ENCODE measurements at regions not wholly inside any gene's neighbourhood (a gene's known extent, or its start where the extent isn't known, plus 50 kb on each side); places are given as distances from the start of the nearest gene placed in this dataset.

GRCh38 chr3:127065138-127065427, 82.2 kb downstream of the PLXNA1 start:
- Histone ChIP-seq H3K4me1 (ENCODE audit: insufficient read depth, low read length) (no peaks in the 10 kb centered on the region), H3K79me2 (ENCODE audit: insufficient read depth, low read length) (no peaks in the 10 kb centered on the region), H2BK120ac (ENCODE audit: low read depth, low read length, poor library complexity, severe bottlenecking) (no peak overlapping the region), H3K9ac (ENCODE audit: extremely low read depth, insufficient read length, low read length) (no peak overlapping the region), H2BK20ac (ENCODE audit: low read depth, low read length, poor library complexity, severe bottlenecking) (no peak overlapping the region), H3K4ac (ENCODE audit: low read depth, low read length) (no peak overlapping the region), H4K5ac (ENCODE audit: insufficient read length, low read depth, low read length) (no peak overlapping the region), H3K14ac (ENCODE audit: insufficient read depth, low read length) (no peak overlapping the region), H3K79me1 (ENCODE audit: insufficient read depth, low read depth, low read length, poor library complexity, severe bottlenecking) (no peaks in the 10 kb centered on the region), H3K23me2 (ENCODE audit: insufficient read length, low read depth, low read length, poor library complexity, severe bottlenecking) (no peaks in the 10 kb centered on the region), H3K27me3 (ENCODE audit: insufficient read depth, low read length) (no peaks in the 10 kb centered on the region), H3K4me2 (ENCODE audit: insufficient read depth, insufficient read length, low read length) (no peak overlapping the region), H3K23ac (ENCODE audit: insufficient read length, low read depth, low read length) (no peak overlapping the region), H3T11ph (ENCODE audit: low read length) (no peak overlapping the region), H3K56ac (ENCODE audit: insufficient read length, low read depth, low read length) (no peak overlapping the region), H2BK15ac (ENCODE audit: low read depth, low read length) (no peak overlapping the region), H4K91ac (ENCODE audit: insufficient read length, low read depth, low read length) (no peak overlapping the region), H2BK5ac (ENCODE audit: insufficient read length, low read length) (no peak overlapping the region), H3K9me3 (ENCODE audit: control insufficient read depth, low read depth, low read length) (no peaks in the 10 kb centered on the region), H4K8ac (replicated peaks; ENCODE audit: insufficient read length, low read depth, low read length) (no peak overlapping the region), H3K27ac (ENCODE audit: insufficient read length, low read depth, low read length) (no peak overlapping the region), H4K20me1 (ENCODE audit: control insufficient read depth, insufficient read depth, insufficient read length) (no peaks in the 10 kb centered on the region), H3K18ac (ENCODE audit: insufficient read length, low read depth, low read length) (no peak overlapping the region), H2AFZ (ENCODE audit: low read length) (no peak overlapping the region), H2BK12ac (ENCODE audit: insufficient read length, low read depth, low read length) (no peak overlapping the region), H2AK5ac (ENCODE audit: insufficient read length, low read length) (no peak overlapping the region)
- H3K27me3 Mint-ChIP-seq (ENCODE audit: low read depth): no peaks in the 10 kb centered on the region; the same call in 1 of the 2 replicates
- peaks cover 9 to 16% of the 10 kb centered on the region in 2 experiments for H3K4me1 Mint-ChIP-seq
- no peak overlapping the region for H3K4me3 Mint-ChIP-seq
- DNase-seq: no peak
- WGBS (ENCODE audit: extremely low coverage, insufficient read length, low lambda C conversion rate): no CpG with 5 or more reads among the region's 5 CpGs
- H3K36me3 Mint-ChIP-seq (ENCODE audit: insufficient read depth in 1 of 3, low read depth in 3 of 3): no peaks in the 10 kb centered on the region
- H3K27ac Mint-ChIP-seq: peak overlapping the region in 1 of 3 experiments; percentile 90; a peak in 1 of 7 replicates
- TF ChIP-seq CTCF (conservative IDR thresholded peaks at IDR 0.05): no peak
- H3K9me3 Mint-ChIP-seq: no peaks in the 10 kb centered on the region

Data from H9 (cell line).